HL-60 (cell line): ENCODE measurements at regions not wholly inside any gene's neighbourhood (a gene's known extent, or its start where the extent isn't known, plus 50 kb on each side); places are given as distances from the start of the nearest gene placed in this dataset.

Experiments
- DNase-seq, 2 experiments: peaks; one replicate each; pipeline ENCODE4 v3.0.0-alpha.2; 2010 to 2020; ENCODE audit warnings: low read depth in 1 of 2, low spot score in 1 of 2
- H3K27ac ChIP-seq: fragments of 250-450 bp; sonication (Bioruptor Pico); replicated peaks from 2 replicates; pipeline ENCODE4 v1.5.1; 2020; ENCODE audit warnings: mild to moderate bottlenecking, moderate library complexity
- H3K27me3 ChIP-seq: fragments of 250-450 bp; sonication (Bioruptor Pico); 2 replicates; pipeline ENCODE4 v1.5.1; 2021; ENCODE audit warnings: mild to moderate bottlenecking, moderate library complexity; ENCODE audit not compliant: insufficient read depth, poor library complexity, severe bottlenecking
- H3K4me3 ChIP-seq: replicated peaks from 2 replicates; pipeline ENCODE4 v1.5.1; 2011; ENCODE audit warnings: mild to moderate bottlenecking, control low read depth, low read length; ENCODE audit not compliant: insufficient read depth
- GABPA ChIP-seq: IDR thresholded peaks from 2 replicates; pipeline ENCODE4 v1.6.1; 2012; ENCODE audit warnings: low read depth
- POLR2AphosphoS5 ChIP-seq: IDR thresholded peaks from 2 replicates; pipeline ENCODE4 v1.6.1; 2012; ENCODE audit warnings: low read depth
- SPI1 ChIP-seq: IDR thresholded peaks from 2 replicates; pipeline ENCODE4 v1.6.1; 2012; ENCODE audit warnings: low read depth, mild to moderate bottlenecking, borderline replicate concordance
- TF ChIP-seq, protein P1 (sequence below): IDR thresholded peaks from 2 replicates; pipeline ENCODE4 v1.6.1; 2012; ENCODE audit warnings: low read depth; ENCODE audit not compliant: insufficient replicate concordance
- TF ChIP-seq, protein P2 (sequence below): IDR thresholded peaks from one replicate; pipeline ENCODE4 v1.5.1; 2011; ENCODE audit warnings: low read length, control low read depth, inconsistent platforms; ENCODE audit not compliant: insufficient read depth

DNA sequence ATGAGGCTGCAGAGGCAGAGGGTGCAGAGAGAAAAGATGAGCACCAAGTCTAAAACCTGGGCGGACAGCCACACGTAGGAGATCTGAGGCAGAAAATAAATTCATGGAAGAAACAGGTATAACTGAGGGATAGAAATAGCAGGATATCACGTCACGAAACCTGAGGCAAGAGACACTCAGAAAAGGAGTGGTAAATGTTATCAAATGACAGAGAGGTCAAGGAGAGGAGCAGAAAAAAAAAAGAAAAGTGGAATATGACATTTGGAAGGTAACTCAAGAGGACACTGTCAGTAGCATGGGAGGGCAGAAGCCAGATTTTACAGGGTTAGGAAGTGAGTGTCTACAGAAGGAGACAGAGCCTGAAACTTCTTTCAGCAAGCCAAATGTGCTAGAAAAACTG is 84.2 kb upstream of the FBXL4 start:
- no peak overlapping the region for H3K27ac ChIP-seq
- DNase-seq = no peak
- peaks cover 3% of the 10 kb centered on the region for H3K27me3 ChIP-seq
- no peak overlapping the region for H3K4me3 ChIP-seq
- TF ChIP-seq GABPA = no peak
- no peak for TF ChIP-seq POLR2AphosphoS5
- TF ChIP-seq, protein P1, sequence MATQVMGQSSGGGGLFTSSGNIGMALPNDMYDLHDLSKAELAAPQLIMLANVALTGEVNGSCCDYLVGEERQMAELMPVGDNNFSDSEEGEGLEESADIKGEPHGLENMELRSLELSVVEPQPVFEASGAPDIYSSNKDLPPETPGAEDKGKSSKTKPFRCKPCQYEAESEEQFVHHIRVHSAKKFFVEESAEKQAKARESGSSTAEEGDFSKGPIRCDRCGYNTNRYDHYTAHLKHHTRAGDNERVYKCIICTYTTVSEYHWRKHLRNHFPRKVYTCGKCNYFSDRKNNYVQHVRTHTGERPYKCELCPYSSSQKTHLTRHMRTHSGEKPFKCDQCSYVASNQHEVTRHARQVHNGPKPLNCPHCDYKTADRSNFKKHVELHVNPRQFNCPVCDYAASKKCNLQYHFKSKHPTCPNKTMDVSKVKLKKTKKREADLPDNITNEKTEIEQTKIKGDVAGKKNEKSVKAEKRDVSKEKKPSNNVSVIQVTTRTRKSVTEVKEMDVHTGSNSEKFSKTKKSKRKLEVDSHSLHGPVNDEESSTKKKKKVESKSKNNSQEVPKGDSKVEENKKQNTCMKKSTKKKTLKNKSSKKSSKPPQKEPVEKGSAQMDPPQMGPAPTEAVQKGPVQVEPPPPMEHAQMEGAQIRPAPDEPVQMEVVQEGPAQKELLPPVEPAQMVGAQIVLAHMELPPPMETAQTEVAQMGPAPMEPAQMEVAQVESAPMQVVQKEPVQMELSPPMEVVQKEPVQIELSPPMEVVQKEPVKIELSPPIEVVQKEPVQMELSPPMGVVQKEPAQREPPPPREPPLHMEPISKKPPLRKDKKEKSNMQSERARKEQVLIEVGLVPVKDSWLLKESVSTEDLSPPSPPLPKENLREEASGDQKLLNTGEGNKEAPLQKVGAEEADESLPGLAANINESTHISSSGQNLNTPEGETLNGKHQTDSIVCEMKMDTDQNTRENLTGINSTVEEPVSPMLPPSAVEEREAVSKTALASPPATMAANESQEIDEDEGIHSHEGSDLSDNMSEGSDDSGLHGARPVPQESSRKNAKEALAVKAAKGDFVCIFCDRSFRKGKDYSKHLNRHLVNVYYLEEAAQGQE = no peak
- TF ChIP-seq SPI1 = no peak
- TF ChIP-seq, protein P2, sequence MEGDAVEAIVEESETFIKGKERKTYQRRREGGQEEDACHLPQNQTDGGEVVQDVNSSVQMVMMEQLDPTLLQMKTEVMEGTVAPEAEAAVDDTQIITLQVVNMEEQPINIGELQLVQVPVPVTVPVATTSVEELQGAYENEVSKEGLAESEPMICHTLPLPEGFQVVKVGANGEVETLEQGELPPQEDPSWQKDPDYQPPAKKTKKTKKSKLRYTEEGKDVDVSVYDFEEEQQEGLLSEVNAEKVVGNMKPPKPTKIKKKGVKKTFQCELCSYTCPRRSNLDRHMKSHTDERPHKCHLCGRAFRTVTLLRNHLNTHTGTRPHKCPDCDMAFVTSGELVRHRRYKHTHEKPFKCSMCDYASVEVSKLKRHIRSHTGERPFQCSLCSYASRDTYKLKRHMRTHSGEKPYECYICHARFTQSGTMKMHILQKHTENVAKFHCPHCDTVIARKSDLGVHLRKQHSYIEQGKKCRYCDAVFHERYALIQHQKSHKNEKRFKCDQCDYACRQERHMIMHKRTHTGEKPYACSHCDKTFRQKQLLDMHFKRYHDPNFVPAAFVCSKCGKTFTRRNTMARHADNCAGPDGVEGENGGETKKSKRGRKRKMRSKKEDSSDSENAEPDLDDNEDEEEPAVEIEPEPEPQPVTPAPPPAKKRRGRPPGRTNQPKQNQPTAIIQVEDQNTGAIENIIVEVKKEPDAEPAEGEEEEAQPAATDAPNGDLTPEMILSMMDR = no peak

DNA sequence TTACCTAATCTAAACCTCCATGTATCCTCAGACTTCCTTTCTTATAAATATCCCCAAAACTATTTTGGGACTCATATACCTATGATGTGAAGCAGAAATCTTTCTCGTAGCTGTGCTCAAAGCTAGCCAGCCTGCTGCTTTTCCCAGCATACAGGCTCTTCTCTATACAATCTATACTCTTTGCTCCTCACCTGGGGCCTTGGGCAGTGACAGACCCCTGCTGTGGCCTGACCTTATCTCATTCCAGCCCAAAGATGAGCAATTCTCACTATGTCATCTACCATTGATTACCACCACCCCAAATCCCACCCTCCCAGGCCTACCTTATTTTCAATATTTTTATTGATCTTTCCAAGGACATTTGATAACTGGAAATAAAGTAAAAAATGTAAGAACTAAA is 83.2 kb upstream of the FBXL4 start:
- Histone ChIP-seq H3K27ac (no peak overlapping the region), H3K4me3 (no peak overlapping the region), H3K27me3 (peaks cover 3% of the 10 kb centered on the region)
- TF ChIP-seq SPI1 = no peak
- TF ChIP-seq, protein P1 = no peak
- TF ChIP-seq, protein P2 = no peak
- no peak for TF ChIP-seq GABPA
- no peak for TF ChIP-seq POLR2AphosphoS5
- no peak for DNase-seq

DNA sequence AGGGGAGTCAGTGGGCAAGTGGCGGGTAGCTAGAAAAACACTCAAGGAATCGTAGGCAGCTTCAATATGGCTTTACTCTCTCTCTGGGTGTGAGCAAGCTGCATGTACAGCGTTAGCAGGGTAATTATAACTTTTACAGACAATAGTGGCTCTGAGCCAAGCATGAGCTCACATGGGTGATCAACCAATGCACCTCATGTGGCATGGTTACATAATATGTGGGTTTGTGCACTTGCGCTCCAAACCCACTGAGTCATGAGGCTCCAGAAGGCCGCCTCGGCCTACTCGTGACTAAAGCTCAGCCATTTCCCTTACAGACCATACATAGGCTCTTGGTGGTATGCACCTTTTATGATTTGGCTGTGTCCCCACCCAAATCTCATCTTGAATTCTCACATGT is 78.4 kb upstream of the FBXL4 start:
- Histone ChIP-seq H3K27ac (no peak overlapping the region), H3K4me3 (no peak overlapping the region), H3K27me3 (peaks cover 3% of the 10 kb centered on the region)
- DNase-seq = no peak
- TF ChIP-seq, protein P1 = no peak
- no peak for TF ChIP-seq POLR2AphosphoS5
- no peak for TF ChIP-seq SPI1
- TF ChIP-seq, protein P2 = no peak
- TF ChIP-seq GABPA = no peak
